IMR-90 (cell line): ENCODE measurements at regions not wholly inside any gene's neighbourhood (a gene's known extent, or its start where the extent isn't known, plus 50 kb on each side); places are given as distances from the start of the nearest gene placed in this dataset.

ENCODE experiments used
- ATAC-seq: fragments of 200-7000 bp; cut with Tn5 transposase; 2 replicates; pipeline ENCODE4 v1.9.1; 2020; ENCODE audit warnings: low read depth, mild to moderate bottlenecking, moderate library complexity
- BruUV-seq: library from RNA; stranded (reverse); fragments of 400-500 nt; replicated peaks from 2 replicates; lab custom pipeline; 2021; lab: Mats Ljungman, UMichigan
- CTCF ChIA-PET: fragments of 300-600 bp; formaldehyde crosslinking; extraction: SDS; loops from one replicate; lab custom pipeline; 2021; ENCODE audit warnings: antibody characterized with exemption; lab: Yijun Ruan, JAX
- POLR2A ChIA-PET: fragments of 300-600 bp; sonication (Branson Sonifier 250); formaldehyde crosslinking; loops from one replicate; lab custom pipeline; 2022; ENCODE audit warnings: antibody characterized with exemption; ENCODE audit not compliant: unreplicated experiment; lab: Charles Lee
- DNase-seq: peaks from one replicate; pipeline ENCODE4 v3.0.0; 2013
- H2AFZ ChIP-seq: replicated peaks from 2 replicates; pipeline ENCODE3; 2013; ENCODE audit warnings: low read length, mild to moderate bottlenecking; ENCODE audit not compliant: poor library complexity
- H2AK5ac ChIP-seq: 2 replicates; pipeline ENCODE4 v1.6.1; 2013; ENCODE audit warnings: low read depth, low read length, inconsistent platforms
- H2AK9ac ChIP-seq: replicated peaks from 2 replicates; pipeline ENCODE3; 2013; ENCODE audit warnings: mild to moderate bottlenecking, low read depth, low read length, moderate library complexity; ENCODE audit not compliant: poor library complexity
- H2BK120ac ChIP-seq: 2 replicates; pipeline ENCODE4 v1.6.1; 2013; ENCODE audit warnings: low read depth, low read length, inconsistent platforms
- H2BK15ac ChIP-seq: 3 replicates; pipeline ENCODE4 v1.6.1; 2013; ENCODE audit warnings: low read depth, low read length, inconsistent platforms
- H2BK20ac ChIP-seq: 2 replicates; pipeline ENCODE4 v1.6.1; 2013; ENCODE audit warnings: low read depth, mild to moderate bottlenecking, inconsistent platforms, low read length, moderate library complexity
- H2BK5ac ChIP-seq: 2 replicates; pipeline ENCODE4 v1.6.1; 2013; ENCODE audit warnings: mild to moderate bottlenecking, low read depth, low read length, inconsistent platforms; ENCODE audit not compliant: poor library complexity, severe bottlenecking
- H3K14ac ChIP-seq: replicated peaks from 2 replicates; pipeline ENCODE4 v1.6.1; 2013; ENCODE audit warnings: low read depth, low read length, inconsistent platforms
- H3K18ac ChIP-seq: 2 replicates; pipeline ENCODE4 v1.6.1; 2013; ENCODE audit warnings: low read depth, low read length, control low read depth
- H3K23ac ChIP-seq: 2 replicates; pipeline ENCODE4 v1.6.1; 2013; ENCODE audit warnings: low read depth, low read length, inconsistent platforms
- H3K27ac ChIP-seq: 2 replicates; pipeline ENCODE4 v1.5.1; 2013; ENCODE audit warnings: mild to moderate bottlenecking, control low read depth, low read length; ENCODE audit not compliant: insufficient read depth
- H3K27me3 ChIP-seq: 2 replicates; pipeline ENCODE4 v1.6.1; 2013; ENCODE audit warnings: low read length; ENCODE audit not compliant: control insufficient read depth, insufficient read depth
- H3K36me3 ChIP-seq: 2 replicates; pipeline ENCODE4 v1.6.1; 2013; ENCODE audit warnings: low read length, mixed read lengths; ENCODE audit not compliant: control insufficient read depth, insufficient read depth
- H3K4ac ChIP-seq: 2 replicates; pipeline ENCODE4 v1.6.1; 2013; ENCODE audit warnings: low read depth, low read length, inconsistent platforms
- H3K4me1 ChIP-seq: 2 replicates; pipeline ENCODE4 v1.6.1; 2013; ENCODE audit warnings: low read length, mixed read lengths; ENCODE audit not compliant: control insufficient read depth, insufficient read depth
- H3K4me2 ChIP-seq: 2 replicates; pipeline ENCODE4 v1.6.1; 2013; ENCODE audit warnings: low read depth, mild to moderate bottlenecking, control low read depth, low read length, moderate library complexity
- H3K4me3 ChIP-seq: 2 replicates; pipeline ENCODE4 v1.5.1; 2013; ENCODE audit warnings: low read depth, mild to moderate bottlenecking, control low read depth, low read length, moderate library complexity; ENCODE audit not compliant: insufficient read depth
- H3K56ac ChIP-seq: 2 replicates; pipeline ENCODE4 v1.6.1; 2013; ENCODE audit warnings: low read length, inconsistent platforms; ENCODE audit not compliant: insufficient read depth; ENCODE audit errors: extremely low read depth
- H3K79me1 ChIP-seq, 2 experiments: 2 replicates each; pipeline ENCODE4 v1.6.1; 2013; ENCODE audit warnings: low read length in 2 of 2, inconsistent platforms in 1 of 2, low read depth in 1 of 2
- H3K9ac ChIP-seq: 2 replicates; pipeline ENCODE4 v1.6.1; 2013; ENCODE audit warnings: low read depth, low read length, control low read depth
- H3K9me1 ChIP-seq: 2 replicates; pipeline ENCODE4 v1.6.1; 2013; ENCODE audit warnings: low read length, inconsistent platforms; ENCODE audit not compliant: insufficient read depth
- H3K9me3 ChIP-seq: 2 replicates; pipeline ENCODE4 v1.6.1; 2013; ENCODE audit warnings: low read length; ENCODE audit not compliant: control insufficient read depth, insufficient read depth
- H4K20me1 ChIP-seq: 2 replicates; pipeline ENCODE4 v1.6.1; 2013; ENCODE audit warnings: low read length, inconsistent platforms; ENCODE audit not compliant: insufficient read depth
- H4K5ac ChIP-seq: 2 replicates; pipeline ENCODE4 v1.6.1; 2013; ENCODE audit warnings: mild to moderate bottlenecking, low read depth, low read length, control low read depth
- H4K8ac ChIP-seq, 2 experiments: 2 replicates each; pipeline ENCODE4 v1.6.1; 2013; ENCODE audit warnings: low read depth in 2 of 2, low read length in 2 of 2, control low read depth in 1 of 2, inconsistent platforms in 1 of 2
- H4K91ac ChIP-seq: 2 replicates; pipeline ENCODE4 v1.6.1; 2013; ENCODE audit warnings: low read depth, low read length, inconsistent platforms; ENCODE audit not compliant: insufficient read depth
- BHLHE40 ChIP-seq: fragments of 150-350 bp; IDR thresholded peaks from 2 replicates; pipeline ENCODE4 v1.6.1; 2016; ENCODE audit warnings: mild to moderate bottlenecking, low read depth, low read length
- CEBPB ChIP-seq: IDR thresholded peaks from 2 replicates; pipeline ENCODE4 v1.6.1; 2012; ENCODE audit warnings: low read depth, low read length, improper control_type of control experiment
- CHD1 ChIP-seq: IDR thresholded peaks from 2 replicates; pipeline ENCODE4 v1.6.1; 2012; ENCODE audit warnings: low read depth, low read length, improper control_type of control experiment
- CTCF ChIP-seq: conservative IDR thresholded peaks from 2 replicates; pipeline ENCODE4 v1.5.1; 2012; ENCODE audit warnings: mild to moderate bottlenecking, low read depth, low read length, improper control_type of control experiment
- ELK1 ChIP-seq: fragments of 150-350 bp; IDR thresholded peaks from 2 replicates; pipeline ENCODE4 v1.6.1; 2016; ENCODE audit warnings: low read depth, mild to moderate bottlenecking, low read length, moderate library complexity, borderline replicate concordance
- FOS ChIP-seq: fragments of 150-350 bp; IDR thresholded peaks from 2 replicates; pipeline ENCODE4 v1.6.1; 2016; ENCODE audit warnings: low read depth, low read length
- MAFK ChIP-seq: IDR thresholded peaks from 2 replicates; pipeline ENCODE4 v1.6.1; 2012; ENCODE audit warnings: low read depth, low read length, improper control_type of control experiment
- MAZ ChIP-seq: IDR thresholded peaks from 2 replicates; pipeline ENCODE4 v1.6.1; 2012; ENCODE audit warnings: low read depth, mild to moderate bottlenecking, low read length, improper control_type of control experiment, moderate library complexity, borderline replicate concordance
- MXI1 ChIP-seq: IDR thresholded peaks from 2 replicates; pipeline ENCODE4 v1.6.1; 2012; ENCODE audit warnings: low read depth, mild to moderate bottlenecking, low read length, moderate library complexity, borderline replicate concordance
- NFE2L2 ChIP-seq: fragments of 150-350 bp; IDR thresholded peaks from 2 replicates; pipeline ENCODE4 v1.6.1; 2016; ENCODE audit warnings: low read depth, mild to moderate bottlenecking, low read length
- POLR2A ChIP-seq: IDR thresholded peaks from 2 replicates; pipeline ENCODE4 v1.6.1; 2012; ENCODE audit warnings: mild to moderate bottlenecking, low read depth, low read length
- RAD21 ChIP-seq: IDR thresholded peaks from 2 replicates; pipeline ENCODE4 v1.6.1; 2012; ENCODE audit warnings: low read length, improper control_type of control experiment
- RCOR1 ChIP-seq: IDR thresholded peaks from 2 replicates; pipeline ENCODE4 v1.6.1; 2012; ENCODE audit warnings: mild to moderate bottlenecking, low read length, improper control_type of control experiment; ENCODE audit not compliant: insufficient replicate concordance
- RFX5 ChIP-seq: IDR thresholded peaks from 2 replicates; pipeline ENCODE4 v1.8.0; 2012; ENCODE audit warnings: low read depth, mild to moderate bottlenecking, low read length, moderate library complexity
- SMC3 ChIP-seq: fragments of 150-350 bp; IDR thresholded peaks from 2 replicates; pipeline ENCODE4 v1.6.1; 2016; ENCODE audit warnings: low read depth, mild to moderate bottlenecking, antibody characterized with exemption, low read length, moderate library complexity
- USF2 ChIP-seq: fragments of 150-350 bp; IDR thresholded peaks from 2 replicates; pipeline ENCODE4 v1.6.1; 2017; ENCODE audit warnings: mild to moderate bottlenecking, antibody characterized with exemption, low read length, low read depth
- dilution Hi-C: fragments of 300-500 bp; cut with HindIII; formaldehyde crosslinking; loops from one replicate; pipeline ENCODE4 v1.14.3; 2018; ENCODE audit warnings: low sequenced_read_pairs; ENCODE audit not compliant: unreplicated experiment
- in situ Hi-C: fragments of 300-500 bp; cut with MboI; formaldehyde crosslinking; loops from 3 replicates; pipeline ENCODE4 v1.14.3; 2019; ENCODE audit warnings: low sequenced_read_pairs, inconsistent platforms, mixed read lengths
- intact Hi-C: fragments of 100-400 bp; cut with micrococcal nuclease; formaldehyde crosslinking; loops from 2 replicates; pipeline ENCODE4 v1.10.0; 2022

GRCh38 chr4:27843776-27844175, 983.1 kb downstream of the STIM2 start:
- ATAC-seq (no peak), DNase-seq (no peak)
- H2AFZ ChIP-seq = no peak overlapping the region
- no peaks in the 10 kb centered on the region for H4K20me1 ChIP-seq
- intact Hi-C loops (no loop called here), dilution Hi-C loops (no loop called here), in situ Hi-C loops (no loop called here)
- CTCF ChIA-PET = no interaction called here
- no peak overlapping the region for H3K4ac ChIP-seq
- H2BK20ac ChIP-seq = no peak overlapping the region
- no peak overlapping the region for H4K91ac ChIP-seq
- no TSS peak for BruUV-seq
- no peak overlapping the region for H2BK5ac ChIP-seq
- H3K9me1 ChIP-seq = no peaks in the 10 kb centered on the region
- no peak overlapping the region for H2BK15ac ChIP-seq
- TF ChIP-seq MXI1 = no peak
- TF ChIP-seq SMC3 = no peak
- no peak for TF ChIP-seq CTCF
- no peak for TF ChIP-seq MAZ
- no peak for TF ChIP-seq CHD1
- no peak for TF ChIP-seq FOS
- TF ChIP-seq MAFK = no peak
- no peak for TF ChIP-seq POLR2A
- no peak for TF ChIP-seq CEBPB
- no peak for TF ChIP-seq RFX5
- no peak for TF ChIP-seq ELK1
- no peak for TF ChIP-seq RAD21
- no peak for TF ChIP-seq USF2
- TF ChIP-seq NFE2L2 = no peak
- no peak for TF ChIP-seq RCOR1
- no peak for TF ChIP-seq BHLHE40
- H3K9me3 ChIP-seq = no peaks in the 10 kb centered on the region
- no peak overlapping the region for H2BK120ac ChIP-seq
- H4K5ac ChIP-seq = no peak overlapping the region
- no peaks in the 10 kb centered on the region for H3K4me1 ChIP-seq
- no peak overlapping the region for H3K4me2 ChIP-seq
- H3K14ac ChIP-seq = no peak overlapping the region
- H3K79me1 ChIP-seq = no peaks in the 10 kb centered on the region
- no peak overlapping the region for H2AK9ac ChIP-seq
- no peaks in the 10 kb centered on the region for H3K27me3 ChIP-seq
- H4K8ac ChIP-seq = no peak overlapping the region
- no peak overlapping the region for H3K9ac ChIP-seq
- no peak overlapping the region for H3K56ac ChIP-seq
- H3K36me3 ChIP-seq = no peaks in the 10 kb centered on the region
- no peak overlapping the region for H2AK5ac ChIP-seq
- no peak overlapping the region for H3K27ac ChIP-seq
- no peak overlapping the region for H3K4me3 ChIP-seq
- no peak overlapping the region for H3K18ac ChIP-seq
- no peak overlapping the region for H3K23ac ChIP-seq
- POLR2A ChIA-PET = no interaction called here
